HG03432 (cell line): ENCODE measurements at regions not wholly inside any gene's neighbourhood (a gene's known extent, or its start where the extent isn't known, plus 50 kb on each side); places are given as distances from the start of the nearest gene placed in this dataset.

Source experiments
- ATAC-seq: cut with Tn5 transposase; IDR thresholded peaks from one replicate; pipeline ENCODE4 v1.9.1; 2021; ENCODE audit warnings: mild to moderate bottlenecking, moderate library complexity; ENCODE audit not compliant: unreplicated experiment

- no peak for ATAC-seq
Measured at GRCh38 chr13:72039126-72039525, 172.1 kb upstream of the DACH1 start.

GRCh38 chr13:72029981-72030380 is 163.0 kb upstream of the DACH1 start:
- no peak for ATAC-seq

- no peak for ATAC-seq
Measured at GRCh38 chr13:72025836-72026235, 158.8 kb upstream of the DACH1 start.

GRCh38 chr13:72023895-72024294 is 156.9 kb upstream of the DACH1 start:
- ATAC-seq, result no peak

- ATAC-seq, result no peak
Measured at GRCh38 chr13:72005455-72005854, 138.5 kb upstream of the DACH1 start.

GRCh38 chr13:72004784-72005374 is 137.9 kb upstream of the DACH1 start:
- ATAC-seq, result no peak

GRCh38 chr13:72004246-72004645 is 137.2 kb upstream of the DACH1 start:
- ATAC-seq, result no peak

GRCh38 chr13:71998223-71998622 is 131.2 kb upstream of the DACH1 start:
- ATAC-seq, result no peak

GRCh38 chr13:71979616-71980015 is 112.6 kb upstream of the DACH1 start:
- ATAC-seq, result no peak

GRCh38 chr13:71977028-71977427 is 110.0 kb upstream of the DACH1 start:
- no peak for ATAC-seq

- no peak for ATAC-seq
Measured at GRCh38 chr13:71967990-71968389, 101.0 kb upstream of the DACH1 start.

GRCh38 chr13:71964491-71965100 is 97.6 kb upstream of the DACH1 start:
- ATAC-seq, result no peak

GRCh38 chr13:71962735-71963134 is 95.7 kb upstream of the DACH1 start:
- no peak for ATAC-seq

GRCh38 chr13:71962126-71962525 is 95.1 kb upstream of the DACH1 start:
- no peak for ATAC-seq

- no peak for ATAC-seq
Measured at GRCh38 chr13:71949441-71949840, 82.4 kb upstream of the DACH1 start.

- no peak for ATAC-seq
Measured at GRCh38 chr13:71939186-71939585, 72.2 kb upstream of the DACH1 start.

- no peak for ATAC-seq
Measured at GRCh38 chr13:71935166-71935840, 68.3 kb upstream of the DACH1 start.

- ATAC-seq, result no peak
Measured at GRCh38 chr13:71924931-71925330, 57.9 kb upstream of the DACH1 start.

GRCh38 chr13:71922194-71922593 is 55.2 kb upstream of the DACH1 start:
- no peak for ATAC-seq
